Smooth muscle cell (in vitro differentiated cells): ENCODE measurements at regions not wholly inside any gene's neighbourhood (a gene's known extent, or its start where the extent isn't known, plus 50 kb on each side); places are given as distances from the start of the nearest gene placed in this dataset.

Experiments
- DNase-seq: peaks from one replicate; lab custom pipeline; 2025; ENCODE audit not compliant: unreplicated experiment; lab: John Stamatoyannopoulos, UW
- H2AFZ ChIP-seq: fragments of 200-600 bp; sonication (generic); 2 replicates; pipeline ENCODE4 v1.6.0; 2016; ENCODE audit warnings: antibody characterized with exemption, low read depth, mild to moderate bottlenecking
- H3F3A ChIP-seq: fragments of 200-600 bp; sonication (generic); 2 replicates; pipeline ENCODE4 v1.6.0; 2017; ENCODE audit warnings: antibody characterized with exemption, low read depth
- H3K27ac ChIP-seq: fragments of 200-600 bp; sonication (generic); 2 replicates; pipeline ENCODE4 v1.5.1; 2016; ENCODE audit warnings: low read depth, mild to moderate bottlenecking
- H3K27me3 ChIP-seq: fragments of 200-600 bp; sonication (generic); 2 replicates; pipeline ENCODE4 v1.6.1; 2016; ENCODE audit warnings: low read depth, mild to moderate bottlenecking
- H3K36me3 ChIP-seq: fragments of 200-600 bp; sonication (generic); 2 replicates; pipeline ENCODE4 v1.5.1; 2016; ENCODE audit warnings: low read depth
- H3K4me1 ChIP-seq: fragments of 200-600 bp; sonication (generic); 2 replicates; pipeline ENCODE4 v1.5.1; 2016; ENCODE audit warnings: low read depth
- H3K4me2 ChIP-seq: fragments of 200-600 bp; sonication (generic); 2 replicates; pipeline ENCODE4 v1.6.0; 2016; ENCODE audit warnings: mild to moderate bottlenecking
- H3K4me3 ChIP-seq: fragments of 200-600 bp; sonication (generic); 2 replicates; pipeline ENCODE4 v1.5.1; 2016; ENCODE audit warnings: mild to moderate bottlenecking
- H3K79me2 ChIP-seq: fragments of 200-600 bp; sonication (generic); 2 replicates; pipeline ENCODE4 v1.6.0; 2016; ENCODE audit warnings: low read depth, mild to moderate bottlenecking
- H3K9ac ChIP-seq: fragments of 200-600 bp; sonication (generic); 2 replicates; pipeline ENCODE4 v1.6.0; 2016; ENCODE audit warnings: low read depth
- H3K9me3 ChIP-seq: fragments of 200-600 bp; sonication (generic); replicated peaks from 2 replicates; pipeline ENCODE4 v1.5.1; 2016; ENCODE audit warnings: low read depth
- H4K20me1 ChIP-seq: fragments of 200-600 bp; sonication (generic); 2 replicates; pipeline ENCODE4 v1.6.0; 2016; ENCODE audit warnings: low read depth
- CTCF ChIP-seq: fragments of 200-600 bp; sonication (generic); IDR thresholded peaks from 2 replicates; pipeline ENCODE4 v1.5.1; 2017; ENCODE audit warnings: borderline replicate concordance, mild to moderate bottlenecking, antibody characterized with exemption; ENCODE audit not compliant: insufficient read depth, poor library complexity, severe bottlenecking
- WGBS: methylation state at CpG from one replicate; pipeline ENCODE4 v1.1.7; 2016; ENCODE audit warnings: low lambda C conversion rate; 5-methylcytosine and 5-hydroxymethylcytosine counted together

GRCh38 chr5:5925191-5925590 lies 453.2 kb downstream of the MED10 start:
- Histone ChIP-seq H3K27me3 (no peaks in the 10 kb centered on the region), H3F3A (no peaks in the 10 kb centered on the region), H3K79me2 (no peaks in the 10 kb centered on the region), H3K9me3 (no peaks in the 10 kb centered on the region), H3K36me3 (no peaks in the 10 kb centered on the region), H4K20me1 (no peaks in the 10 kb centered on the region), H3K27ac (no peak overlapping the region), H3K4me1 (no peaks in the 10 kb centered on the region), H2AFZ (no peak overlapping the region), H3K9ac (no peak overlapping the region), H3K4me3 (no peak overlapping the region), H3K4me2 (no peak overlapping the region)
- 87% methylated on average over 7 of the region's 7 CpGs for WGBS
- no peak for DNase-seq
- TF ChIP-seq CTCF, result no peak

- no peaks in the 10 kb centered on the region for H3K4me1 ChIP-seq
- 77% methylated on average over 2 of the region's 2 CpGs for whole genome bisulfite sequencing
- H3F3A ChIP-seq, result no peaks in the 10 kb centered on the region
Observed at GRCh38 chr5:5919411-5919810, 458.9 kb downstream of the MED10 start.

GRCh38 chr5:5906778-5907177 lies 471.6 kb downstream of the MED10 start:
- H2AFZ ChIP-seq, result no peak overlapping the region
- no peak for TF ChIP-seq CTCF
- no peak overlapping the region for H3K27ac ChIP-seq
- no peaks in the 10 kb centered on the region for H3K79me2 ChIP-seq
- no peak overlapping the region for H3K4me2 ChIP-seq
- no peak overlapping the region for H3K9ac ChIP-seq
- DNase-seq, result no peak
- H3K4me3 ChIP-seq, result no peak overlapping the region
- no peaks in the 10 kb centered on the region for H3F3A ChIP-seq
- H4K20me1 ChIP-seq, result no peaks in the 10 kb centered on the region
- peaks cover 6% of the 10 kb centered on the region for H3K27me3 ChIP-seq
- H3K36me3 ChIP-seq, result no peaks in the 10 kb centered on the region
- H3K9me3 ChIP-seq, result no peaks in the 10 kb centered on the region
- 87% methylated on average over 3 of the region's 3 CpGs for WGBS
- no peaks in the 10 kb centered on the region for H3K4me1 ChIP-seq

More at GRCh38 chr5:5919411-5919810, 458.9 kb downstream of the MED10 start:
- Histone ChIP-seq H3K79me2 (no peaks in the 10 kb centered on the region), H3K36me3 (no peaks in the 10 kb centered on the region), H3K27me3 (peaks cover 7% of the 10 kb centered on the region), H3K9me3 (no peaks in the 10 kb centered on the region), H2AFZ (no peak overlapping the region), H3K9ac (no peak overlapping the region), H3K27ac (no peak overlapping the region), H3K4me2 (no peak overlapping the region), H3K4me3 (no peak overlapping the region), H4K20me1 (no peaks in the 10 kb centered on the region)
- no peak for DNase-seq
- no peak for TF ChIP-seq CTCF

GRCh38 chr5:5905186-5905585 lies 473.2 kb downstream of the MED10 start:
- H3K9me3 ChIP-seq, result no peaks in the 10 kb centered on the region
- H3F3A ChIP-seq, result no peaks in the 10 kb centered on the region
- no peaks in the 10 kb centered on the region for H4K20me1 ChIP-seq
- no peak for TF ChIP-seq CTCF
- H3K79me2 ChIP-seq, result no peaks in the 10 kb centered on the region
- H3K27ac ChIP-seq, result no peak overlapping the region
- no peak overlapping the region for H3K4me2 ChIP-seq
- H3K4me1 ChIP-seq, result no peaks in the 10 kb centered on the region
- H3K36me3 ChIP-seq, result no peaks in the 10 kb centered on the region
- no peak overlapping the region for H3K4me3 ChIP-seq
- DNase-seq, result no peak
- H3K9ac ChIP-seq, result no peak overlapping the region
- H2AFZ ChIP-seq, result no peak overlapping the region
- WGBS, result 40% methylated on average over 2 of the region's 2 CpGs
- no peaks in the 10 kb centered on the region for H3K27me3 ChIP-seq
